Esophagus squamous epithelium (tissue), 5 donors: ENCODE measurements at regions not wholly inside any gene's neighbourhood (a gene's known extent, or its start where the extent isn't known, plus 50 kb on each side); places are given as distances from the start of the nearest gene placed in this dataset.

Source experiments
- DNase-seq: peaks from one replicate; lab custom pipeline; 2025; lab: John Stamatoyannopoulos, UW
- H3K27ac ChIP-seq, 4 donors: fragments of 200-600 bp; sonication (generic); one replicate each; pipeline ENCODE4 v1.5.1; 2016 to 2019; ENCODE audit warnings: mild to moderate bottlenecking in 1 of 4
- H3K27me3 ChIP-seq, 4 donors: fragments of 200-600 bp; sonication (generic); 1 replicate in 3 of 4; 2 replicates in 1 of 4; pipeline versions ENCODE4 v1.5.1 to v1.6.0; 2017 to 2021; ENCODE audit warnings: antibody characterized with exemption in 1 of 4
- H3K36me3 ChIP-seq, 3 donors: fragments of 200-600 bp; sonication (generic); one replicate each; pipeline ENCODE4 v1.5.1; 2016 to 2019
- H3K4me1 ChIP-seq, 3 donors: fragments of 200-600 bp; sonication (generic); one replicate each; pipeline ENCODE4 v1.5.1; 2017 to 2019
- H3K4me3 ChIP-seq, 4 donors: fragments of 200-600 bp; sonication (generic); 1 replicate in 3 of 4; 2 replicates in 1 of 4; pipeline ENCODE4 v1.5.1; 2016 to 2019; ENCODE audit warnings: mild to moderate bottlenecking in 2 of 4, moderate library complexity in 1 of 4
- H3K9me3 ChIP-seq, 3 donors: fragments of 200-600 bp; sonication (generic); one replicate each; pipeline ENCODE4 v1.5.1; 2016 to 2019
- POLR2A ChIP-seq, 4 donors: fragments of 450-650 bp; IDR thresholded peaks; one replicate each; pipeline ENCODE4 v1.6.1; 2017; ENCODE audit warnings: antibody characterized with exemption in 4 of 4, mild to moderate bottlenecking in 4 of 4, moderate library complexity in 3 of 4
- WGBS, 2 donors: methylation state at CpG; one replicate each; pipeline ENCODE4 v1.1.5; 2018; 5-methylcytosine and 5-hydroxymethylcytosine counted together
- intact Hi-C: fragments of 100-400 bp; cut with DNase I; formaldehyde crosslinking; loops from one replicate; pipeline ENCODE4 v1.15.0; 2022
- TF ChIP-seq, protein P1 (sequence below), 6 experiments: fragments of 450-650 bp in 4 of 6; fragments of 200-600 bp in 2 of 6; sonication (generic) in 2 of 6; IDR thresholded peaks; one replicate each; pipeline ENCODE4 v1.5.1; 2016 to 2019; ENCODE audit warnings: antibody characterized with exemption in 6 of 6, mild to moderate bottlenecking in 4 of 6, moderate library complexity in 4 of 6
- donor health status: DM: yes; HTN: yes; CAD: no.

GRCh38 chr16:65306722-65307121, 184.9 kb upstream of the CDH11 start:
- Histone ChIP-seq H3K4me3 (no peak overlapping the region), H3K4me1 (no peaks in the 10 kb centered on the region), H3K27ac (no peak overlapping the region), H3K36me3 (no peaks in the 10 kb centered on the region), H3K27me3 (no peaks in the 10 kb centered on the region), H3K9me3 (no peaks in the 10 kb centered on the region)
- no peak for TF ChIP-seq POLR2A (IDR thresholded peaks at IDR 0.05)
- TF ChIP-seq, protein P1, sequence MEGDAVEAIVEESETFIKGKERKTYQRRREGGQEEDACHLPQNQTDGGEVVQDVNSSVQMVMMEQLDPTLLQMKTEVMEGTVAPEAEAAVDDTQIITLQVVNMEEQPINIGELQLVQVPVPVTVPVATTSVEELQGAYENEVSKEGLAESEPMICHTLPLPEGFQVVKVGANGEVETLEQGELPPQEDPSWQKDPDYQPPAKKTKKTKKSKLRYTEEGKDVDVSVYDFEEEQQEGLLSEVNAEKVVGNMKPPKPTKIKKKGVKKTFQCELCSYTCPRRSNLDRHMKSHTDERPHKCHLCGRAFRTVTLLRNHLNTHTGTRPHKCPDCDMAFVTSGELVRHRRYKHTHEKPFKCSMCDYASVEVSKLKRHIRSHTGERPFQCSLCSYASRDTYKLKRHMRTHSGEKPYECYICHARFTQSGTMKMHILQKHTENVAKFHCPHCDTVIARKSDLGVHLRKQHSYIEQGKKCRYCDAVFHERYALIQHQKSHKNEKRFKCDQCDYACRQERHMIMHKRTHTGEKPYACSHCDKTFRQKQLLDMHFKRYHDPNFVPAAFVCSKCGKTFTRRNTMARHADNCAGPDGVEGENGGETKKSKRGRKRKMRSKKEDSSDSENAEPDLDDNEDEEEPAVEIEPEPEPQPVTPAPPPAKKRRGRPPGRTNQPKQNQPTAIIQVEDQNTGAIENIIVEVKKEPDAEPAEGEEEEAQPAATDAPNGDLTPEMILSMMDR (IDR thresholded peaks at IDR 0.05) = no peak
- 43 to 51% methylated on average over 2 of the region's 2 CpGs for WGBS, 2 donors
- intact Hi-C loops = no loop called here
- DNase-seq = no peak

DNA sequence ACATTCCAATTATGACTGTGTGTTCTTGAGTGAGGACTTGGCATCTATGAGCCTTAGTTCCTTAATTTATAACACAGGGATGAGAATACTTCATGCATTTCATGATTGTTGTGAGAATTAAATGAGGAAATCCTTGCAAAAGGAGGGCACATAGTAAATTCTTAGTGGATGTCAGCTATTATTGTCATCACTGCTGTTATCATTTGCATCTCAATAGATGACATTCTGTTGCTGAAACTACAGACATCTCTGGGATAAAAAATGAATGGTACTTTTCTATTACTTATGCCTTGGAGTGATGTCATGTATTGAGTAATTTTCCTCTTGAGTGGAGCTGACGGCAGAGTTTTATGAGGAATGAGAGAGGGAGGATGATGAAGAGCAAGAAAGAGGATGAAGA, 184.4 kb upstream of the CDH11 start:
- H3K4me3 ChIP-seq = no peak overlapping the region
- no peaks in the 10 kb centered on the region for H3K27me3 ChIP-seq
- no peaks in the 10 kb centered on the region for H3K9me3 ChIP-seq
- no peak overlapping the region for H3K27ac ChIP-seq
- H3K36me3 ChIP-seq = no peaks in the 10 kb centered on the region
- no peak for TF ChIP-seq POLR2A (IDR thresholded peaks at IDR 0.05)
- TF ChIP-seq, protein P1 (IDR thresholded peaks at IDR 0.05) = no peak
- 69 to 75% methylated on average over 1 of the region's 1 CpG for WGBS, 2 donors
- intact Hi-C loops = no loop called here
- no peak for DNase-seq
- no peaks in the 10 kb centered on the region for H3K4me1 ChIP-seq

DNA sequence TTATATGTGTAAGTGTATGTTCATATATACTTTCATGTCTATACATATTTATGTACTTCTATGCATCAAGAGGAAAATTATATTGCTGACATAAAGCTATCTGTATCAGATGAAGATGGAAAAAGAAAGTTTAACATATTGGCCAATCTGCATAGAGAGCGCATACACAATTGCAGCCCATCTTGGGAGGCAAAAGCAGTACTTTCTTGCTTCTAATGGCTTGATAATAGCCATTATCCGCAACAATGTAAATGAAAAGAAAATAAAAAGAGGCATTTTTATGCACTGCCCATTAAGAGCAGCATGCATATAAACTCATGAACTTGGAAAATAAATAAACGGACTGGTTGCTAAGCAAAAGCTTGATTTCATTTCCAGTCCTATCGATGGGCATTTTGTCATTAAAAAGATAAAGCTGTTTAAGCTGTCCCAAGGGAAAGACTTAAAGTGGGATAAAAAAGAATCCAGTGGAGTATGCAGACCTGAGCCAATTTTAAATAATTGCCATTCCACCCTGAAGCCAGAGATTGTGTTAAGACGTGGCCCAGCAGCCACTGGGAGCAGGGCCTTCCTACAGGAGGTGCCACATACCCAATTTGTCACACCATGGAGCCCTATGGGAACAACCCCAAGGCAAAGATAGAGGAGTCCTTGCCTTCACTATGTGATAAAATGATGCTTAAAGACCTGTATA, 183.6 kb upstream of the CDH11 start:
- Histone ChIP-seq H3K9me3 (no peaks in the 10 kb centered on the region), H3K27me3 (no peaks in the 10 kb centered on the region), H3K4me3 (no peak overlapping the region), H3K36me3 (no peaks in the 10 kb centered on the region), H3K27ac (no peak overlapping the region), H3K4me1 (no peaks in the 10 kb centered on the region)
- no peak for TF ChIP-seq POLR2A (IDR thresholded peaks at IDR 0.05)
- TF ChIP-seq, protein P1 (IDR thresholded peaks at IDR 0.05) = no peak
- 50 to 60% methylated on average over 5 of the region's 5 CpGs for WGBS, 2 donors
- DNase-seq = no peak
- intact Hi-C loops = no loop called here

DNA sequence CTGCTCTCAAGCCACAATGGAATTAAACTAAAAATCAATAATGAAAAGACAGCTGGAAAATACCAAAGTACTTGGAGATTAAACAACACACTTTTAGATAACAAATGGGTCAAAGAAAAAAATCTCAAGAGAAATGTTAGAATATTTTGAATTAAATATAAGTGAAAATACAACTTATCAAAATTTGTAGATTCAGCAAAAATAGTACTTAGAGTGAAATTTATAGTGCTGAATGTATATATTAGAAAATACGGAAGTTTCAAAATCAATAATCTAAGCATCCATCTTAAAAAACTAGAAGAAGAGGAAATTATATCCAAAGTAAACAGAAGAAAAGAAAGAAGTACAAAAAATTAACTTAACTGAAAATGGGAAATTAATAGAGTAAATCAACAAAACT, 179.2 kb upstream of the CDH11 start:
- TF ChIP-seq, protein P1 (IDR thresholded peaks at IDR 0.05) = no peak
- TF ChIP-seq POLR2A (IDR thresholded peaks at IDR 0.05) = no peak

GRCh38 chr16:65297453-65297852, 175.6 kb upstream of the CDH11 start:
- Histone ChIP-seq H3K36me3 (no peaks in the 10 kb centered on the region), H3K9me3 (no peaks in the 10 kb centered on the region), H3K4me1 (no peaks in the 10 kb centered on the region), H3K27ac (no peak overlapping the region), H3K27me3 (no peaks in the 10 kb centered on the region), H3K4me3 (no peak overlapping the region)
- TF ChIP-seq, protein P1 (IDR thresholded peaks at IDR 0.05) = no peak
- no peak for TF ChIP-seq POLR2A (IDR thresholded peaks at IDR 0.05)
- DNase-seq = no peak
- intact Hi-C loops = no loop called here

More for the DNA sequence above, 179.2 kb upstream of the CDH11 start:
- Histone ChIP-seq H3K9me3 (no peaks in the 10 kb centered on the region), H3K36me3 (no peaks in the 10 kb centered on the region), H3K27ac (no peak overlapping the region), H3K27me3 (no peaks in the 10 kb centered on the region), H3K4me3 (no peak overlapping the region), H3K4me1 (no peaks in the 10 kb centered on the region)
- WGBS, 2 donors = 81 to 83% methylated on average over 1 of the region's 1 CpG
- no peak for DNase-seq
- intact Hi-C loops = no loop called here
